BLaER1 (cell line): ENCODE measurements at regions not wholly inside any gene's neighbourhood (a gene's known extent, or its start where the extent isn't known, plus 50 kb on each side); places are given as distances from the start of the nearest gene placed in this dataset.

ENCODE experiments used
- H3K27ac ChIP-seq: shearing (Covaris generic); formaldehyde crosslinking; 2 replicates; pipeline ENCODE4 v1.8.1; 2022
- H3K27me3 ChIP-seq: shearing (Covaris generic); formaldehyde crosslinking; 2 replicates; pipeline ENCODE4 v1.8.1; 2022
- H3K36me3 ChIP-seq: shearing (Covaris generic); formaldehyde crosslinking; 2 replicates; pipeline ENCODE4 v1.8.1; 2022
- H3K4me1 ChIP-seq: shearing (Covaris generic); formaldehyde crosslinking; 2 replicates; pipeline ENCODE4 v1.8.1; 2022
- H3K4me2 ChIP-seq: shearing (Covaris generic); formaldehyde crosslinking; 2 replicates; pipeline ENCODE4 v1.8.1; 2022
- H3K4me3 ChIP-seq: shearing (Covaris generic); formaldehyde crosslinking; 2 replicates; pipeline ENCODE4 v1.8.1; 2022
- H3K9ac ChIP-seq: shearing (Covaris generic); formaldehyde crosslinking; 2 replicates; pipeline ENCODE4 v1.8.1; 2022
- H3K9me3 ChIP-seq: shearing (Covaris generic); formaldehyde crosslinking; 2 replicates; pipeline ENCODE4 v1.8.1; 2022
- H4K20me1 ChIP-seq: shearing (Covaris generic); formaldehyde crosslinking; 2 replicates; pipeline ENCODE4 v1.8.1; 2022
- Cebpa-rat ChIP-seq: shearing (Covaris generic); IDR thresholded peaks from 2 replicates; pipeline ENCODE4 v1.8.1; 2022

GRCh38 chr2:54360055-54360792 is 95.9 kb upstream of the SPTBN1 start:
- no peak overlapping the region for H3K9ac ChIP-seq
- H3K27me3 ChIP-seq, result no peaks in the 10 kb centered on the region
- no peaks in the 10 kb centered on the region for H4K20me1 ChIP-seq
- TF ChIP-seq Cebpa-rat, result no peak
- no peaks in the 10 kb centered on the region for H3K4me1 ChIP-seq
- H3K27ac ChIP-seq, result no peak overlapping the region
- H3K9me3 ChIP-seq, result no peaks in the 10 kb centered on the region
- H3K4me2 ChIP-seq, result no peak overlapping the region
- H3K36me3 ChIP-seq, result no peaks in the 10 kb centered on the region
- H3K4me3 ChIP-seq, result no peak overlapping the region

GRCh38 chr2:54364409-54364808 is 91.7 kb upstream of the SPTBN1 start:
- Histone ChIP-seq H3K9me3 (peaks cover 30% of the 10 kb centered on the region), H3K4me2 (no peak overlapping the region), H4K20me1 (no peaks in the 10 kb centered on the region), H3K27ac (no peak overlapping the region), H3K27me3 (no peaks in the 10 kb centered on the region), H3K4me1 (no peaks in the 10 kb centered on the region), H3K9ac (no peak overlapping the region), H3K36me3 (no peaks in the 10 kb centered on the region), H3K4me3 (no peak overlapping the region)
- TF ChIP-seq Cebpa-rat, result no peak

GRCh38 chr2:54365661-54366060 is 90.5 kb upstream of the SPTBN1 start:
- no peak overlapping the region for H3K4me3 ChIP-seq
- no peak overlapping the region for H3K9ac ChIP-seq
- H3K27ac ChIP-seq, result no peak overlapping the region
- no peak overlapping the region for H3K4me2 ChIP-seq
- H4K20me1 ChIP-seq, result no peaks in the 10 kb centered on the region
- H3K36me3 ChIP-seq, result no peaks in the 10 kb centered on the region
- no peak for TF ChIP-seq Cebpa-rat
- H3K4me1 ChIP-seq, result peaks cover 3% of the 10 kb centered on the region
- H3K9me3 ChIP-seq, result peaks cover 34% of the 10 kb centered on the region
- H3K27me3 ChIP-seq, result no peaks in the 10 kb centered on the region

- H3K27me3 ChIP-seq, result no peaks in the 10 kb centered on the region
- H3K27ac ChIP-seq, result no peak overlapping the region
- no peak overlapping the region for H3K4me3 ChIP-seq
- H3K9me3 ChIP-seq, result peaks cover 34% of the 10 kb centered on the region
- no peak for TF ChIP-seq Cebpa-rat
- H3K4me1 ChIP-seq, result peaks cover 13% of the 10 kb centered on the region
- no peaks in the 10 kb centered on the region for H3K36me3 ChIP-seq
- H3K9ac ChIP-seq, result no peak overlapping the region
- no peaks in the 10 kb centered on the region for H4K20me1 ChIP-seq
- no peak overlapping the region for H3K4me2 ChIP-seq
These were observed 89.4 kb upstream of the SPTBN1 start for GRCh38 chr2:54366487-54367280.

GRCh38 chr2:54370405-54371104 is 85.6 kb upstream of the SPTBN1 start:
- no peaks in the 10 kb centered on the region for H3K27me3 ChIP-seq
- no peak overlapping the region for H3K27ac ChIP-seq
- H3K4me3 ChIP-seq, result no peak overlapping the region
- no peak for TF ChIP-seq Cebpa-rat
- H3K4me1 ChIP-seq, result peaks cover 28% of the 10 kb centered on the region
- H3K9ac ChIP-seq, result no peak overlapping the region
- peaks cover 32% of the 10 kb centered on the region for H3K9me3 ChIP-seq
- peak overlapping the region; percentile 54 for H3K4me2 ChIP-seq
- no peaks in the 10 kb centered on the region for H3K36me3 ChIP-seq
- H4K20me1 ChIP-seq, result no peaks in the 10 kb centered on the region

- no peak for TF ChIP-seq Cebpa-rat
- H3K4me3 ChIP-seq, result no peak overlapping the region
These were observed 84.6 kb upstream of the SPTBN1 start for GRCh38 chr2:54371460-54372065.

GRCh38 chr2:54372361-54372760 is 83.8 kb upstream of the SPTBN1 start:
- no peaks in the 10 kb centered on the region for H4K20me1 ChIP-seq
- H3K36me3 ChIP-seq, result no peaks in the 10 kb centered on the region
- peak overlapping the region; percentile 54 for H3K4me2 ChIP-seq
- no peak overlapping the region for H3K9ac ChIP-seq
- peaks cover 28% of the 10 kb centered on the region for H3K4me1 ChIP-seq
- no peak overlapping the region for H3K27ac ChIP-seq
- no peak for TF ChIP-seq Cebpa-rat
- H3K27me3 ChIP-seq, result no peaks in the 10 kb centered on the region
- peaks cover 23% of the 10 kb centered on the region for H3K9me3 ChIP-seq
- H3K4me3 ChIP-seq, result no peak overlapping the region

More at GRCh38 chr2:54371460-54372065, 84.6 kb upstream of the SPTBN1 start:
- Histone ChIP-seq H3K9ac (no peak overlapping the region), H4K20me1 (no peaks in the 10 kb centered on the region), H3K27ac (no peak overlapping the region), H3K4me1 (peaks cover 28% of the 10 kb centered on the region), H3K9me3 (peaks cover 23% of the 10 kb centered on the region), H3K27me3 (no peaks in the 10 kb centered on the region), H3K36me3 (no peaks in the 10 kb centered on the region), H3K4me2 (peak overlapping the region; percentile 54)

GRCh38 chr2:54373855-54374254 is 82.3 kb upstream of the SPTBN1 start:
- H3K4me3 ChIP-seq, result no peak overlapping the region

GRCh38 chr2:54374591-54375364 is 81.3 kb upstream of the SPTBN1 start:
- H3K27me3 ChIP-seq, result no peaks in the 10 kb centered on the region
- peaks cover 29% of the 10 kb centered on the region for H3K4me1 ChIP-seq
- H3K9ac ChIP-seq, result no peak overlapping the region
- H3K4me2 ChIP-seq, result no peak overlapping the region
- H3K36me3 ChIP-seq, result no peaks in the 10 kb centered on the region
- no peak for TF ChIP-seq Cebpa-rat
- peaks cover under 1% of the 10 kb centered on the region; the same call in 1 of the 2 replicates for H3K9me3 ChIP-seq
- no peak overlapping the region for H3K4me3 ChIP-seq
- H3K27ac ChIP-seq, result no peak overlapping the region
- no peaks in the 10 kb centered on the region for H4K20me1 ChIP-seq

More at GRCh38 chr2:54373855-54374254, 82.3 kb upstream of the SPTBN1 start:
- Histone ChIP-seq H3K9ac (no peak overlapping the region), H3K9me3 (peaks cover 10% of the 10 kb centered on the region), H3K36me3 (no peaks in the 10 kb centered on the region), H3K4me2 (no peak overlapping the region), H4K20me1 (no peaks in the 10 kb centered on the region), H3K27me3 (no peaks in the 10 kb centered on the region), H3K4me1 (peaks cover 28% of the 10 kb centered on the region), H3K27ac (no peak overlapping the region)
- TF ChIP-seq Cebpa-rat, result no peak
